K562 (cell line): ENCODE measurements at regions not wholly inside any gene's neighbourhood (a gene's known extent, or its start where the extent isn't known, plus 50 kb on each side); places are given as distances from the start of the nearest gene placed in this dataset.

ENCODE experiments used
- CBX2 ChIP-seq: fragments of 200-600 bp; sonication (generic); IDR thresholded peaks from one replicate; pipeline ENCODE4 v1.6.1; 2012; ENCODE audit warnings: mild to moderate bottlenecking, low read length, inconsistent platforms; ENCODE audit not compliant: insufficient read depth, poor library complexity, severe bottlenecking
- E2F3 ChIP-seq: fragments of 250-450 bp; sonication (Bioruptor Pico); IDR thresholded peaks from 2 replicates; pipeline ENCODE4 v1.4.0; 2020; ENCODE audit warnings: mild to moderate bottlenecking
- ETV5 ChIP-seq: sonication (generic); formaldehyde crosslinking; IDR thresholded peaks from 2 replicates; pipeline ENCODE4 v1.4.0; 2020; ENCODE audit warnings: low read depth, mild to moderate bottlenecking, missing genetic modification reagents
- JUNB ChIP-seq: fragments of 450-650 bp; formaldehyde crosslinking; conservative IDR thresholded peaks from 2 replicates; pipeline ENCODE4 v1.4.0; 2020; ENCODE audit warnings: mild to moderate bottlenecking
- POLR2A ChIP-seq: fragments of 450-650 bp; conservative IDR thresholded peaks from 2 replicates; pipeline ENCODE4 v1.6.1; 2016
- SMAD1 ChIP-seq: fragments of 150-350 bp; IDR thresholded peaks from 2 replicates; pipeline ENCODE4 v1.6.1; 2014; ENCODE audit warnings: low read length, low read depth; ENCODE audit not compliant: partially characterized antibody
- SREBF2 ChIP-seq: sonication (generic); formaldehyde crosslinking; IDR thresholded peaks from 2 replicates; pipeline ENCODE4 v1.4.0; 2020; ENCODE audit warnings: mild to moderate bottlenecking, missing genetic modification reagents
- ZNF79 ChIP-seq: fragments of 250-450 bp; sonication (Bioruptor Pico); IDR thresholded peaks from 2 replicates; pipeline ENCODE4 v1.4.0; 2020; ENCODE audit warnings: low read depth, mild to moderate bottlenecking, moderate library complexity
- TF ChIP-seq, protein P1 (sequence below): sonication (generic); formaldehyde crosslinking; IDR thresholded peaks from 2 replicates; pipeline ENCODE4 v1.8.1; 2022; ENCODE audit warnings: missing genetic modification reagents
- TF ChIP-seq, protein P2 (sequence below): fragments of 450-650 bp; IDR thresholded peaks from 2 replicates; pipeline ENCODE4 v1.6.1; 2016; ENCODE audit warnings: borderline replicate concordance
- TF ChIP-seq, protein P3 (sequence below), 3 experiments: IDR thresholded peaks in 2 of 3; conservative IDR thresholded peaks in 1 of 3; 2 replicates each; pipeline ENCODE4 v1.5.1; 2011 to 2012; ENCODE audit warnings: low read length in 3 of 3, mild to moderate bottlenecking in 3 of 3, control low read depth in 2 of 3, improper control_type of control experiment in 1 of 3, inconsistent platforms in 1 of 3, low read depth in 1 of 3, mixed read lengths in 1 of 3, moderate library complexity in 1 of 3; ENCODE audit not compliant: insufficient read depth in 2 of 3
- TF ChIP-seq, protein P4 (sequence below): sonication (generic); formaldehyde crosslinking; IDR thresholded peaks from 2 replicates; pipeline ENCODE4 v1.8.1; 2023; ENCODE audit warnings: mild to moderate bottlenecking, missing genetic modification reagents
- TF ChIP-seq, protein P5 (sequence below): sonication (generic); formaldehyde crosslinking; IDR thresholded peaks from 2 replicates; pipeline ENCODE4 v1.8.1; 2023; ENCODE audit warnings: mild to moderate bottlenecking, missing genetic modification reagents
- TF ChIP-seq, protein P6 (sequence below): sonication (generic); formaldehyde crosslinking; IDR thresholded peaks from 2 replicates; pipeline ENCODE4 v1.8.1; 2023; ENCODE audit warnings: mild to moderate bottlenecking, missing genetic modification reagents

DNA sequence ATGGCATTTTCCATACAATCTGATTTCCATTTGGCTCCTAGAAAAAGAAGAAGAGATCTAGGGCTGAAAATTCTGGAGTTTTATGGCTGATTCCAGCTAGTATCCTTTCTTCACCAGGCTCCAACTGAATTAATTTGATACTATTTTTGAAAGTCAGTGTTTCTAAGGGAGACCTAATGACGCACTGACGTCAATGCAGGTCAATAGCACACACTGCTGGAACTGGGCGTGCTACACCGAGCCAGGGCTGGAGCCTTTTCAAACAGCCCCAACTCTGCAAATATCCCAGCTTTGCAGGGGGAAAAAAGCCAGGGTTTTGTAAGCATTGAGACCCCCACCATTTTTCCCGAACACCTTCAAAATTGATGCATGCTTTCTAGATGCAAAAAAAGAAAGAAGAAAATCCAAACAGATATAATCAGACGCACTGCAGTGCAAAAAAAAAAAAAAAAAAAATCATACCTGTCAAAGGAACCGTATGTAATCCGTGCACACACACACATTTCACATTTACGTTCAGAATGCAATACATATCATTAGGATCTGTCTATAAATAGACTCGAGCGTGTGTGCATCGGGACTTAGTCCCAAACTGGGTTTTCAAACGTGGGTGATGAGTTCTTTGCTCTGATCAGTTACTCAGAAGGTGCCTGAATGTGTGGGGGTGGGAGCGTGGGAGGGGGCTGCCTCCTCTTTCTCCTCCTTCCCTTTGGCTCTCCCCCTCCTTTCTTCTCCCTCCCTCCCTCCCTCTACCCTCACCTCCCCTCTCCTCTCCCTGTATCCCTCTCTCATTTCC is 124.5 kb upstream of the HSD17B12 start:
- TF ChIP-seq, protein P1, sequence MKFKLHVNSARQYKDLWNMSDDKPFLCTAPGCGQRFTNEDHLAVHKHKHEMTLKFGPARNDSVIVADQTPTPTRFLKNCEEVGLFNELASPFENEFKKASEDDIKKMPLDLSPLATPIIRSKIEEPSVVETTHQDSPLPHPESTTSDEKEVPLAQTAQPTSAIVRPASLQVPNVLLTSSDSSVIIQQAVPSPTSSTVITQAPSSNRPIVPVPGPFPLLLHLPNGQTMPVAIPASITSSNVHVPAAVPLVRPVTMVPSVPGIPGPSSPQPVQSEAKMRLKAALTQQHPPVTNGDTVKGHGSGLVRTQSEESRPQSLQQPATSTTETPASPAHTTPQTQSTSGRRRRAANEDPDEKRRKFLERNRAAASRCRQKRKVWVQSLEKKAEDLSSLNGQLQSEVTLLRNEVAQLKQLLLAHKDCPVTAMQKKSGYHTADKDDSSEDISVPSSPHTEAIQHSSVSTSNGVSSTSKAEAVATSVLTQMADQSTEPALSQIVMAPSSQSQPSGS (CRISPR knock-in tag) = no peak
- TF ChIP-seq SREBF2 (CRISPR knock-in tag) (no peak), CBX2 (no peak), POLR2A (no peak), ETV5 (CRISPR knock-in tag) (no peak), E2F3 (no peak), JUNB (no peak), SMAD1 (no peak), ZNF79 (CRISPR knock-in tag) (no peak)
- TF ChIP-seq, protein P2, sequence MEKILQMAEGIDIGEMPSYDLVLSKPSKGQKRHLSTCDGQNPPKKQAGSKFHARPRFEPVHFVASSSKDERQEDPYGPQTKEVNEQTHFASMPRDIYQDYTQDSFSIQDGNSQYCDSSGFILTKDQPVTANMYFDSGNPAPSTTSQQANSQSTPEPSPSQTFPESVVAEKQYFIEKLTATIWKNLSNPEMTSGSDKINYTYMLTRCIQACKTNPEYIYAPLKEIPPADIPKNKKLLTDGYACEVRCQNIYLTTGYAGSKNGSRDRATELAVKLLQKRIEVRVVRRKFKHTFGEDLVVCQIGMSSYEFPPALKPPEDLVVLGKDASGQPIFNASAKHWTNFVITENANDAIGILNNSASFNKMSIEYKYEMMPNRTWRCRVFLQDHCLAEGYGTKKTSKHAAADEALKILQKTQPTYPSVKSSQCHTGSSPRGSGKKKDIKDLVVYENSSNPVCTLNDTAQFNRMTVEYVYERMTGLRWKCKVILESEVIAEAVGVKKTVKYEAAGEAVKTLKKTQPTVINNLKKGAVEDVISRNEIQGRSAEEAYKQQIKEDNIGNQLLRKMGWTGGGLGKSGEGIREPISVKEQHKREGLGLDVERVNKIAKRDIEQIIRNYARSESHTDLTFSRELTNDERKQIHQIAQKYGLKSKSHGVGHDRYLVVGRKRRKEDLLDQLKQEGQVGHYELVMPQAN = no peak
- TF ChIP-seq, protein P3, sequence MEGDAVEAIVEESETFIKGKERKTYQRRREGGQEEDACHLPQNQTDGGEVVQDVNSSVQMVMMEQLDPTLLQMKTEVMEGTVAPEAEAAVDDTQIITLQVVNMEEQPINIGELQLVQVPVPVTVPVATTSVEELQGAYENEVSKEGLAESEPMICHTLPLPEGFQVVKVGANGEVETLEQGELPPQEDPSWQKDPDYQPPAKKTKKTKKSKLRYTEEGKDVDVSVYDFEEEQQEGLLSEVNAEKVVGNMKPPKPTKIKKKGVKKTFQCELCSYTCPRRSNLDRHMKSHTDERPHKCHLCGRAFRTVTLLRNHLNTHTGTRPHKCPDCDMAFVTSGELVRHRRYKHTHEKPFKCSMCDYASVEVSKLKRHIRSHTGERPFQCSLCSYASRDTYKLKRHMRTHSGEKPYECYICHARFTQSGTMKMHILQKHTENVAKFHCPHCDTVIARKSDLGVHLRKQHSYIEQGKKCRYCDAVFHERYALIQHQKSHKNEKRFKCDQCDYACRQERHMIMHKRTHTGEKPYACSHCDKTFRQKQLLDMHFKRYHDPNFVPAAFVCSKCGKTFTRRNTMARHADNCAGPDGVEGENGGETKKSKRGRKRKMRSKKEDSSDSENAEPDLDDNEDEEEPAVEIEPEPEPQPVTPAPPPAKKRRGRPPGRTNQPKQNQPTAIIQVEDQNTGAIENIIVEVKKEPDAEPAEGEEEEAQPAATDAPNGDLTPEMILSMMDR (IDR thresholded peaks at IDR 0.05 in 2 of 3, conservative IDR thresholded peaks at IDR 0.05 in 1 of 3; ENCODE audit: insufficient read depth in 2 of 3, low read depth in 1 of 3, low read length in 3 of 3) = no peak
- TF ChIP-seq, protein P4, sequence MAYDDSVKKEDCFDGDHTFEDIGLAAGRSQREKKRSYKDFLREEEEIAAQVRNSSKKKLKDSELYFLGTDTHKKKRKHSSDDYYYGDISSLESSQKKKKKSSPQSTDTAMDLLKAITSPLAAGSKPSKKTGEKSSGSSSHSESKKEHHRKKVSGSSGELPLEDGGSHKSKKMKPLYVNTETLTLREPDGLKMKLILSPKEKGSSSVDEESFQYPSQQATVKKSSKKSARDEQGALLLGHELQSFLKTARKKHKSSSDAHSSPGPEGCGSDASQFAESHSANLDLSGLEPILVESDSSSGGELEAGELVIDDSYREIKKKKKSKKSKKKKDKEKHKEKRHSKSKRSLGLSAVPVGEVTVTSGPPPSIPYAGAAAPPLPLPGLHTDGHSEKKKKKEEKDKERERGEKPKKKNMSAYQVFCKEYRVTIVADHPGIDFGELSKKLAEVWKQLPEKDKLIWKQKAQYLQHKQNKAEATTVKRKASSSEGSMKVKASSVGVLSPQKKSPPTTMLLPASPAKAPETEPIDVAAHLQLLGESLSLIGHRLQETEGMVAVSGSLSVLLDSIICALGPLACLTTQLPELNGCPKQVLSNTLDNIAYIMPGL (CRISPR knock-in tag) = no peak
- TF ChIP-seq, protein P5, sequence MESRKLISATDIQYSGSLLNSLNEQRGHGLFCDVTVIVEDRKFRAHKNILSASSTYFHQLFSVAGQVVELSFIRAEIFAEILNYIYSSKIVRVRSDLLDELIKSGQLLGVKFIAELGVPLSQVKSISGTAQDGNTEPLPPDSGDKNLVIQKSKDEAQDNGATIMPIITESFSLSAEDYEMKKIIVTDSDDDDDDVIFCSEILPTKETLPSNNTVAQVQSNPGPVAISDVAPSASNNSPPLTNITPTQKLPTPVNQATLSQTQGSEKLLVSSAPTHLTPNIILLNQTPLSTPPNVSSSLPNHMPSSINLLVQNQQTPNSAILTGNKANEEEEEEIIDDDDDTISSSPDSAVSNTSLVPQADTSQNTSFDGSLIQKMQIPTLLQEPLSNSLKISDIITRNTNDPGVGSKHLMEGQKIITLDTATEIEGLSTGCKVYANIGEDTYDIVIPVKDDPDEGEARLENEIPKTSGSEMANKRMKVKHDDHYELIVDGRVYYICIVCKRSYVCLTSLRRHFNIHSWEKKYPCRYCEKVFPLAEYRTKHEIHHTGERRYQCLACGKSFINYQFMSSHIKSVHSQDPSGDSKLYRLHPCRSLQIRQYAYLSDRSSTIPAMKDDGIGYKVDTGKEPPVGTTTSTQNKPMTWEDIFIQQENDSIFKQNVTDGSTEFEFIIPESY (CRISPR knock-in tag) = no peak
- TF ChIP-seq, protein P6, sequence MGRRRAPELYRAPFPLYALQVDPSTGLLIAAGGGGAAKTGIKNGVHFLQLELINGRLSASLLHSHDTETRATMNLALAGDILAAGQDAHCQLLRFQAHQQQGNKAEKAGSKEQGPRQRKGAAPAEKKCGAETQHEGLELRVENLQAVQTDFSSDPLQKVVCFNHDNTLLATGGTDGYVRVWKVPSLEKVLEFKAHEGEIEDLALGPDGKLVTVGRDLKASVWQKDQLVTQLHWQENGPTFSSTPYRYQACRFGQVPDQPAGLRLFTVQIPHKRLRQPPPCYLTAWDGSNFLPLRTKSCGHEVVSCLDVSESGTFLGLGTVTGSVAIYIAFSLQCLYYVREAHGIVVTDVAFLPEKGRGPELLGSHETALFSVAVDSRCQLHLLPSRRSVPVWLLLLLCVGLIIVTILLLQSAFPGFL = no peak
